Muscle of leg (tissue), 3 donors: ENCODE measurements at regions not wholly inside any gene's neighbourhood (a gene's known extent, or its start where the extent isn't known, plus 50 kb on each side); places are given as distances from the start of the nearest gene placed in this dataset.

Experiments
- DNase-seq: peaks from one replicate; pipeline ENCODE4 v3.0.0; 2013
- H3K27ac ChIP-seq: one replicate; pipeline ENCODE4 v1.5.1; 2013; ENCODE audit warnings: mild to moderate bottlenecking, low read length, control low read depth
- H3K27me3 ChIP-seq: one replicate; pipeline ENCODE4 v1.6.1; 2013; ENCODE audit warnings: low read length; ENCODE audit not compliant: control insufficient read depth, insufficient read depth
- H3K36me3 ChIP-seq: one replicate; pipeline ENCODE4 v1.6.1; 2013; ENCODE audit warnings: low read length; ENCODE audit not compliant: control insufficient read depth, insufficient read depth
- H3K4me1 ChIP-seq: one replicate; pipeline ENCODE4 v1.6.1; 2013; ENCODE audit warnings: low read length; ENCODE audit not compliant: control insufficient read depth, insufficient read depth
- H3K4me3 ChIP-seq: one replicate; pipeline ENCODE4 v1.5.1; 2013; ENCODE audit warnings: low read length, control low read depth
- H3K9me3 ChIP-seq: replicated peaks from 2 replicates; pipeline ENCODE4 v1.6.1; 2013; ENCODE audit warnings: low read depth, low read length; ENCODE audit not compliant: control insufficient read depth
- WGBS: methylation state at CpG from one replicate; pipeline ENCODE4 v1.1.5; 2013; ENCODE audit warnings: missing lambda C conversion rate; ENCODE audit not compliant: insufficient coverage; 5-methylcytosine and 5-hydroxymethylcytosine counted together

DNA sequence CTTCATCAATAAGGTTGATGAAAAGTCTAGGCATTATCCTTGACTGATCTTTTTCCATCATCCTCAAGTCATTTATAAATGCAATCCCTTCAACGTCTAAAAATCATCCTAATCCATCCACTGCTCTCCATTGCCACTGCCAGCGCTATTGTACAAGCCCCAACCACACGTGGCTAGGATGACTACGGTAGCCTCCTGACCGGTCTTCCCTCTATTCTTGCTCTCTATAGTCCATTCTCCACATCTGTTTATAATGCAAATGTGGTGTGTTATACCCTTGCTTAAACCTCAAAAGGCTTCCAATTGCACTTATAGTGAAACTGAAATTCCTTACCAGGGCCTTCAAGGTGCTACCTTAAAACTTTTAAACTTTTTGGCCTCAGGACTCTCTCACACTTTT lies 410.6 kb upstream of the ADAMTS9 start:
- Histone ChIP-seq H3K9me3 (no peaks in the 10 kb centered on the region), H3K27ac (no peak overlapping the region), H3K36me3 (no peaks in the 10 kb centered on the region), H3K27me3 (no peaks in the 10 kb centered on the region), H3K4me1 (no peaks in the 10 kb centered on the region), H3K4me3 (no peak overlapping the region)
- 81% methylated on average over 3 of the region's 5 CpGs for WGBS
- DNase-seq, result no peak

DNA sequence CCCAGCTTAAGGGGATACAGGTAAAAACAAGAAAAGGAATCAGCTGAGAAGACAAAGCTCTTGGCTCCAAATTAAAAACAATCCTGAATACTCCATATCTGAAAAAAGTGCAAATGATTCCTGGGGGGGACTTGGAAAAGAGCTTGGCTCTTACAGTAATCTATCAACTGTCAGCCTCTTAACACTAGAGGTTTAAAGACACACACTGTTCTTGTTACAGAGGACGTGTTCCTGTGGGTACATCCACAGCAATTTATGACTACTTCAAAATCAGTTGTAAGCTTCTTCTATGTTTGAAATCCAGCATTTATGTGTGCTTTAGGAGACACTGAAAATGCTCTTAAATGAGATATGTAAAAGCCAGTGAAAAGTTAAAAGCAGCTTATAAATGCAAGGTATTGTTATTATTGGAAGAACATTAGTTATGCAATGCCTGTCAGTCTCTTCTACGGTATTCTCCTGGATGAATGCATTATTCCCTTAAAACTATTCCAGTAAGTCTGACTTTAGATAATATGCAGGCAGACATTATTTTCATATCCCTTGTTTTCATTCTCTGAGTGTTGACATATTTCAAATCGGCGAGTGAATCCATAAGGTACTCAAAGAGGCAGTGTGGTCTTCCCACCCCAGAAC lies 408.4 kb upstream of the ADAMTS9 start:
- no CpG with 5 or more reads among the region's 4 CpGs for WGBS
- Histone ChIP-seq H3K27me3 (no peaks in the 10 kb centered on the region), H3K36me3 (no peaks in the 10 kb centered on the region), H3K9me3 (no peaks in the 10 kb centered on the region), H3K4me1 (no peaks in the 10 kb centered on the region), H3K27ac (no peak overlapping the region), H3K4me3 (no peak overlapping the region)
- DNase-seq, result no peak

- H3K36me3 ChIP-seq, result no peaks in the 10 kb centered on the region
- H3K4me3 ChIP-seq, result no peak overlapping the region
- no peaks in the 10 kb centered on the region for H3K9me3 ChIP-seq
- H3K27me3 ChIP-seq, result no peaks in the 10 kb centered on the region
- DNase-seq, result no peak
- no peaks in the 10 kb centered on the region for H3K4me1 ChIP-seq
- H3K27ac ChIP-seq, result no peak overlapping the region
Observed at GRCh38 chr3:65094723-65095122, 406.9 kb upstream of the ADAMTS9 start.

DNA sequence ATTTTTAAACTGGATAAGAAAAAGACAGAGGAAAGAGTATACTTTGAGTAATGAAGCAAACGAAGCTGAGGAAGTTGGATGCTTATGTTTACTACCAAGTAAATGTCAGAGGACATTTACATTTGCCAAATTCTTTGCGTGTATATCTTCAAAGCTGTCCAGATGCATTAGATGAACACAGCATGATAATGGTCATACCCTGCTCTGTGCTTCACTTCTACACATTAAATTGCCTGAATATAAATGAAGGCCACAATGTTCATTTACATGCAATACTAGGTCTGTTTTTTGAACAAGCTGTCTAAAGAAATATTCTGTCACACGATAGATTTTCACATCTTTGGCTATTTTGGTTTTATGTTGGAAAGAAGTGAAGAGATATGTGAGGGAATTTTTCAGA lies 405.8 kb upstream of the ADAMTS9 start:
- Histone ChIP-seq H3K27me3 (no peaks in the 10 kb centered on the region), H3K27ac (no peak overlapping the region), H3K4me1 (no peaks in the 10 kb centered on the region), H3K36me3 (no peaks in the 10 kb centered on the region), H3K4me3 (no peak overlapping the region), H3K9me3 (no peaks in the 10 kb centered on the region)
- DNase-seq, result no peak
- WGBS, result no CpG with 5 or more reads among the region's 3 CpGs

GRCh38 chr3:65091565-65091964 lies 403.8 kb upstream of the ADAMTS9 start:
- no peak overlapping the region for H3K4me3 ChIP-seq
- no peaks in the 10 kb centered on the region for H3K36me3 ChIP-seq
- no peaks in the 10 kb centered on the region for H3K27me3 ChIP-seq
- no CpG with 5 or more reads among the region's 3 CpGs for WGBS
- no peaks in the 10 kb centered on the region for H3K9me3 ChIP-seq
- H3K27ac ChIP-seq, result no peak overlapping the region
- no peak for DNase-seq
- no peaks in the 10 kb centered on the region for H3K4me1 ChIP-seq

DNA sequence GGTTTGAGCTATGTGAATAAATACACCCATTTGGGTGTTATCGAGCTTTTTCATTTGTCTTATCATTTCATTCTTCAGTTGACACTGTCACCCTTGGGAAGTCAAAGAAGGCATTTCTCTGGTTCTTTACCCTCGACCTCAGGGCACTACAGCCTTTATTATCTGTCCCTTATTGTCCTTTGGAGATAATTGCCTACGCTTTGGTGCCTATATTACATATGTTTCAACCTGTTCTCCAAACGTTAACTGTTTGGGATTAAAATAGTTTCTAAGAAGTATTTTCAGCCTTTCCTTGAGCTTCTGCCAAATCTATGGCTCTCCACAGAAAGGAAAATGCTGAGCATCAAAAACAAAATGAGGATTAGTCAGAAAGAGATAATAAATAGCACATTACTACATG lies 395.4 kb upstream of the ADAMTS9 start:
- Histone ChIP-seq H3K27ac (no peak overlapping the region), H3K27me3 (no peaks in the 10 kb centered on the region), H3K36me3 (no peaks in the 10 kb centered on the region), H3K9me3 (no peaks in the 10 kb centered on the region), H3K4me1 (no peaks in the 10 kb centered on the region), H3K4me3 (no peak overlapping the region)
- DNase-seq, result peak; percentile 45
- WGBS, result no CpG with 5 or more reads among the region's 4 CpGs

DNA sequence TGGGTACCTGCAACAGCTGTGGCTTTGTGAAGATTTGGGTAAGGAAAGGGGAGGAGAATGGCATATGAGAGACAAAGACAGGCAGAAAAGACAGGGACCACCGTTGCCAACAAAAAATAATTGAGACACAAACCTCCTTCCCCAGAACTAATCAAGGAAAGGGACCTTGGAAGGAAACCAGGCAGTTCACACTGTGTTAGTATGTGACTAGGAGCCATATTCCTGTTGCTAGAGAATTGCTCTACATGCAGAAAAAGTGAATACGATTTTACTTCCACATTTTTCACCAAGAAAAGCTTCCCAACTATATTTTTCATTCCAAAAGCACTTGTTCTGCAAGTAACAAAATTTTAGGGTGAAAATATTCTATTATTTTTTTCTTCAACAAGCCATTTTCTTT lies 393.7 kb upstream of the ADAMTS9 start:
- no peaks in the 10 kb centered on the region for H3K9me3 ChIP-seq
- H3K27ac ChIP-seq, result no peak overlapping the region
- DNase-seq, result peak; percentile 40
- no peaks in the 10 kb centered on the region for H3K27me3 ChIP-seq
- H3K36me3 ChIP-seq, result no peaks in the 10 kb centered on the region
- WGBS, result no CpG with 5 or more reads among the region's 2 CpGs
- no peaks in the 10 kb centered on the region for H3K4me1 ChIP-seq
- H3K4me3 ChIP-seq, result no peak overlapping the region

- H3K4me1 ChIP-seq, result no peaks in the 10 kb centered on the region
- WGBS, result 55% methylated on average over 1 of the region's 3 CpGs
- no peaks in the 10 kb centered on the region for H3K27me3 ChIP-seq
- no peaks in the 10 kb centered on the region for H3K36me3 ChIP-seq
- DNase-seq, result peak; percentile 25
- H3K4me3 ChIP-seq, result no peak overlapping the region
- no peaks in the 10 kb centered on the region for H3K9me3 ChIP-seq
- H3K27ac ChIP-seq, result no peak overlapping the region
Observed at GRCh38 chr3:65080432-65080831, 392.6 kb upstream of the ADAMTS9 start.

DNA sequence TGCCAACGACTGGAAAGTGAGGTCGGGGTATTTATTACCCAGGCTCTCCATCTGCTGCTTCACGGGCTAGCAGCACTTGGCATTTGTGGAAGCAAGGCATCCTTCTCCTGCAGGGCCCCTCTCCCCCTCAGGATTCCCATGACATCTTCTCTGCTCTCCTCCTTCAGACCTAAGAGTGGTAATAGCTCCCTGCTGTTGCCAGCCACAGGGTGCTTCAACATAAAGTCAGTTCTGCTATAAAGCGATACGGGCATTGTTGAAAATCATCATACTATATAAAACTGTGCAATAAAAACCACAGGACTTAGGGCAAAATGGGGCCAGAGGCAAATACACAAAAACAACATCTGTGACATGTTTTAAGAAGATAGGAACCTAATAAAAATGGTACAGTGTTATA lies 391.8 kb upstream of the ADAMTS9 start:
- H3K36me3 ChIP-seq, result no peaks in the 10 kb centered on the region
- no peaks in the 10 kb centered on the region for H3K9me3 ChIP-seq
- H3K27me3 ChIP-seq, result no peaks in the 10 kb centered on the region
- no peak for DNase-seq
- H3K4me1 ChIP-seq, result no peaks in the 10 kb centered on the region
- H3K27ac ChIP-seq, result no peak overlapping the region
- WGBS, result 41% methylated on average over 3 of the region's 5 CpGs
- H3K4me3 ChIP-seq, result no peak overlapping the region

- no peak overlapping the region for H3K4me3 ChIP-seq
Observed at GRCh38 chr3:65078748-65079147, 390.9 kb upstream of the ADAMTS9 start.

GRCh38 chr3:65077124-65077523 lies 389.3 kb upstream of the ADAMTS9 start:
- Histone ChIP-seq H3K27ac (no peak overlapping the region), H3K36me3 (no peaks in the 10 kb centered on the region), H3K9me3 (no peaks in the 10 kb centered on the region), H3K27me3 (no peaks in the 10 kb centered on the region), H3K4me3 (no peak overlapping the region), H3K4me1 (no peaks in the 10 kb centered on the region)
- DNase-seq, result no peak
- WGBS, result 100% methylated on average over 2 of the region's 2 CpGs

More at GRCh38 chr3:65078748-65079147, 390.9 kb upstream of the ADAMTS9 start:
- H3K9me3 ChIP-seq, result no peaks in the 10 kb centered on the region
- no peaks in the 10 kb centered on the region for H3K36me3 ChIP-seq
- no peaks in the 10 kb centered on the region for H3K27me3 ChIP-seq
- H3K27ac ChIP-seq, result no peak overlapping the region
- H3K4me1 ChIP-seq, result no peaks in the 10 kb centered on the region
- no peak for DNase-seq
